ENCODE measurements at regions not wholly inside any gene's neighbourhood (a gene's known extent, or its start where the extent isn't known, plus 50 kb on each side); places are given as distances from the start of the nearest gene placed in this dataset.

DNA sequence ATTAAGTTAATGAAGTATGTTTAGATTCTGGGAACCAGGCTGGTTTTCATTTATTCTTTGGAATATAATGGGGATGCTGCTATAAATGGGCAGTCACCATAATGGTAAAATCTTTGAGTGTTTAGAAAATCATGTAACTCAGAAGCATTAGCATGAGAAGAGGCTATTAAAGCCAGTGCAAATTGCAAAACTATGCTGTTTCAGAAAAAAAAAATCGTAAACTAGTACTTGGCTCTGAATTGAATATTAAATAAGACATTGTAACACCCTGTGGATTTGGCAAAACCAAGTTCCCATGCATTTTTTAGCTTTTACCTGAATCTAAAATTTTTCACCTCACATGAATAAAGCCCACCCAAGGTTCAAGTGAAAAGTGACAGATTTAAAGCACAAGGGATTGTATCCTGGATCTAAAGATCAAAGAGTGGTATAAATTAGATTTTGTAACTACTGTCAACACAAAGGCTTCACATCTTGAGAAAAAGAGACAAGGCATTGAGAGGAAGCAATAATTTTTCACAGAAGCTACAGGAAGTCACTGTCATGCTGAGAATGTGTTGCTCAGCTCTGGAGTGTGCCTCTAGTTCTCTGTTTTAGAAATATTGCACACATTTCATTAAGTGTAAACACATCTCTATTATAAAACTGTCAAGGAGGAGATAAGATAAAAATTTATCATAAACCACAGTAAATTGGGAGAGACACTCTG lies 142.2 kb downstream of the ABCA8 start:
- no peak for ATAC-seq

DNA sequence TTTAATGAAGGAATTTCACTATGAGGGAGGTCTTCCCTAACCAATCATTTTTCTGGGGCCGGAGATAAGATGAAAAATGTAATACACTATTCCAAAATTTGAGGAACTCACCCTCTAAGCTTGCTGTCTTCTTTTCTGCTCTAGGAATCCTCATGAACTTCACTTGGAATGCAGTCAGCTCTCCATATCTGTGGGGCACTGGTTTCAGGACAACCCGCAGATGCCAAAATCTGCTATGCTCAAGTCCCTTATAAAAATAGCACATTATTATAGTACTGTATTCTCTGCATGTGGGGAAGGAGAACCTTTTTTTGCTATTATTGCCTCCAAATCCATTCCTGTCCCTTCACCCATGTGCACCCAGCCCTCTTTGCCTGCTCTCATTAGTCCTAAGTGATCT lies 146.0 kb downstream of the ABCA8 start:
- no peak for ATAC-seq

DNA sequence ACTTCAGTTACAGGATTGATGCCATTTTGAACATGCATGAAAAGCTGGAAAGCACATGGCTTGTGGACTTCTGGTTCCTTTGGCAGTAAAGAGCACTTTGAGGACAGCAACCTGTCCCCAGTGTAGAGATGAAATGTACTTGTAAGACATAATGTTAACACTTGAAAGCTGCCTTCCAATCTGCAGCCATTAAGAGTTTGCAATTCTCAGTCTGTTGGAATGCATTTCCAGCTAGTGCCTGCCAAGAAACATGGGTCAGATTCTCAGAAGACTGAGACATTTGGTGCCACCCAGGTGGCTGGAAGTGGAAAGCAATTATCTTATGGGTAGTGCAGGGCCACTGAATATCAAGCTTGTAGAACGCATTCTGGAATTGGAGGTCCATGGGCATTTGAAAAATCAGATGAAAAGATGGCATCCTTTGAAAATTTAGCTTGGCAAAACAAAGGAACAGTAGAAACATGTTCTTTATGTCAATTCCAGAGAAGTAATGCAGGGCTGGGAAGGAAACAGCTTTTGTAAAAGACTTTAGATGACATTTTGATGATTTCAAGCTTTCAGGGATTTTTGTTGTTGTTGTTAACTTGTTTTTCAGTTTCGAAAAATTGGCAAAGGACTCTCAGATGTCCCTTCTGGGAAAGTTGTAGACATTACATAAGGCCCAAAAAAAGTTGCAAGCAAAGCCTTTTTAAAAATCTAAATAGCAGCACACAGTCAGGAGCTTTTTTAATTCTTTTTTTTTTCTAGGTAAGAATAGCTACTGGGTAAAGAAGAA lies 147.0 kb downstream of the ABCA8 start:
- no peak for ATAC-seq

DNA sequence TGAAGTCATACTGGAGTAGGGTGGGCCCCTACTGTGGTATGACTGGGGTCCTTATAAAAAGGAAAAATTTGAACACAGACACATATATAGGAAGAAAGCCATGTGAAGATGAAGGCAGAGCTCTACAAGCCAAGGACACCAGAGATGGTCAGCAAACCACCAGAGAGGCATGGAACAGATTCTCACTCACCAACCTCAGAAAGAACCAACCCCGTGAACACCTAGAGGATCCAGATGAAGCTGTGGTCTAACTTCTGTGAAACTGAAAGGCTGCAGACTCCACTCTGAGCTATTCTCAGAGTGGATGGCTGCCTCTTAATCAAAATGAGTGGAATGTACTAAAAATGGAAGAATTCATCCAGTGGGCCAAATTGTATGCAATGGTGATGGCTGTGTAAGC lies 149.6 kb downstream of the ABCA8 start:
- no peak for ATAC-seq

DNA sequence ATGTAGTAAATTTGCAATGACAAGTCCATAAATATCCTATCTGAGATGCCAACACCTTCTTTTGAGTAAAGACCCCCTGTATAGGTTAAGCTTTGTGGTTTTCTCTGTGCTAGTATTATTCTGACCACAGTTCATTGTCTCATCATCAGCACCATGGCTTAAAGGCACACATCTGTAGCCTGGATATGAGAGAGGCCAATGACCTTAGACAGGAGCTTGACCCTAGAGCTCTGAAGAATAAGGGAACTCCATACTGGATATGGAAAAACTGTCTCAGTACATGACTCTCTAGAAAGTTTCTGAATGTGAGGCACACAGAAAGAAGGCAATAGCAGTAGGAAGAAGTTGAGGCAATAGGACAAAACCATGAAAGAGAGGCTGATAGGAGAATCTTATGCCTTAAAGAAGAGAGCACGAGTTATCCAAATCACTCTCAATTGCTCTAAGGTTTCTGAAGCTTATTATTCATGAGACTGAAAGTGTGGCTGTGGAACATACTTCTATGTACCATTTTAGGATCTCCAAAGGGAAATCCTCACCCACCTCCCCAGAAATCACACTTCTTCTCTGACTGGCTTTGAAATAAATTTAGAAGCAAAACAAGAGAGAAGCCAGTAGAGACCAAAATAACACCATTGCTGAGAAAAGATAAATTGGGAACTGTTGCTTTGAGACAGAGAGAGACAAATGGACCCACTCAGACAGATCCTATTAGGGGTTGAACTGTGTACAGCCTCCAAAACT lies 150.2 kb downstream of the ABCA8 start:
- no peak for ATAC-seq

DNA sequence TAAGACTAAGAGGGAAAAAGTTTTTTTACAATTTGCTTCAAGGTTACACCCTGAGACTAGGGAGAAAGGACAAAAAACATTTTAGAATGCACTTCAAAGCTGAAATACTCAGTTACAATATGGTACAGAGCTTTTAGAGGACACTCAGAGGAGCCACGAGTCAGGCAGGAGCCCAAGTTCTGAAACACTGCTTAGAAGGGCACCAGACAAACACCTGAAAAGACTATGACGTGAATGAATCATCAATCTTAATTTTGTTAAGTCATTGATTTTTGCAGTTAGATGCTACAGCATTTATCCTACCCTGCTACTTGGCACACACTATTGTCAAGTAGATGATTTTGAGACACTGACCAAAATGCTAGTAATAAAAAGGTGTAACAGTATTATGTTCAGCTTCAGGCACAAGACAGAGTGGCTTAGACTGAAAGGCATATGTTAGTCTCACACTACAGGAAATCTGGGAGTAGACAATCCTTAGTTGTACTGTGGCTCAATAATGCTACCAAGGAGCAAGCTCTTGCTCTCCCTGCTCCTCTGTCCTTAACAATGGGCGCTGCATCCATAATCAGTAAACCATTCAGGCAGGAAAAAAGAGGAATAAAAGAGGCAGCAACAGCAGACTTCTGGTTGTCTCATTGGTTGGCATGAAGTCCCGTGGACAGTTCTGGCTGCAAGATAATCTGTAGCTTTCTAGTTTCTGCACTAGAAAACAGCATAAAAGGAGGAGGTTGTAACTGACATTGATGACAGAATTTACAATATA lies 151.8 kb downstream of the ABCA8 start:
- no peak for ATAC-seq

DNA sequence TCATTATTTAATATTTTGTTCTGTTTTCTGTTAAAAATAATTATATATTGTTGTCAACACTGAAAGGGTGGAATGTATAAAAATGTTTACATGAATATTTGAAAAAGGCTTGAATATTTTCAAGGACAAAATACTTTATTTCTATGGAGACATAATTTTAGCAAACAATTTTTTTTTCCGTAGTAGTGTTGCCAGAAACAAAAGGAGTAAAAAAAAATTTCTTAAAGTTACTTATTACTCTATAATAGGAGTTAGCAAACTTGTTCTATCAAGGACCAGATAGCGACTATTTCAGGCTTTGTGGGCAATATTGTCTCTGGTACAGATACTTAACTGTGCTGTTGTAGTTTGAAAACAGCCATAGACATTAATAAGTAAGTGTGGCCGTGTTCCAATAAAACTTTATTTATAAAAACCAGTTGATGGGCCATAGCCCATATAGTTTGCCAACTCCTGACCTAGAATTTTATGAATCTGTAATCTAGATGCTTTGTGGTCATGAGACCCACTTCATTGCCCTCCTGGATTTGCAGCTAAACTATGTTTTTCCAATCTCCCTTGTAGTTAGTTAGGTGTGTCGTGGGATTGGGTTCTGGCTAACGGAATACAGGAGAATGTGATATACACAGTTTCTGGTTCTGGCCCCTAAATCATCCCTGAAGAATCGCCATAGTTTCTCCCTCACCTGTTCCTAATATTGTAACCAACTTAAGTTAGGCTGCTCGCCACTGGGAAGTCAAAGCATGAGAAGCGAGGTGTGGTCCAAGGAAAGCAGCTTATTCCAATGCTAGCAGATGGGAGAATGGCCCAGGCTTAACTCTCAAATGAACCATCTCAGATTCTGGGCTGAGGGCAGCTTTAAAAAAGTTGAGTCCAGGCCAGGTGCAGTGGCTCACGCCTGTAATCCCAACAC lies 153.6 kb downstream of the ABCA8 start:
- ATAC-seq: no peak

- ATAC-seq: no peak
Observed at GRCh38 chr17:68800751-68801150, 154.4 kb downstream of the ABCA8 start.

DNA sequence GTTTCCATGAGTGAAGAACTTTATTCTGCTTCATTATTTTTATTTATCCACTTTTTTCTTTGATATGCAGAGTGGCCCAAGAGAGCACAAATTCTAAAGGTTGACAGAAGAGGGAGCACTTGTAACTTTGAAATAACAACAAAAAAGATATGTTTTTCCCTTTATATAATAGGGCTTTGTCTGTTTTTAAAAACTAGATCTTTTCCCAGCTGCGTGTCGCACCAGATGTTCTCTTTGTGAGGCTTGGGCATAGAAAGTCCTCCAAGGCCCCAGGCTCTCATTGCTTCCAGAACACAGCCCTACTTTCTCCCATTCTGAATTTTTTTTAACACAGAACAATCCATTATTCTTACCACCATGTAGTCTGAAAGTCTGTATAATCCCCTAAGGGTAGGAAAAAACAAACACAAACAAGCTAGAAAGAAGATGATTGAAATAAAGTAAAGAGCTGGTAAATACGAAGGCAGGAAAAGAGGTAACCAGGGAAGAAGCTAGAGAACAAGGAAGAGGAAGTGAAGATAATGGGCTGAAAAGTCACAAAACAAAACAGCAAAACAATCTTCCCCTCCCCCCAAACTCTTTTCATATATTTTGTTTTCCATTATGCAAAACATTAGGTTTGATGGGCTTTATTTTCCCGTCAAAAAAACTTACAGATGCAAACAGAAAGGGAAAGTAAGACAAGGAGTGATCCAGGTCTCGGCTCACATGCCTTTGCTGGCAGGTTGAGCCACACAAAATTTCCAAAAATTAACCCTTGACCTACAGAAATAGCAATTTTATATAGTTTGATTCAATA lies 160.4 kb downstream of the ABCA8 start:
- no peak for ATAC-seq

DNA sequence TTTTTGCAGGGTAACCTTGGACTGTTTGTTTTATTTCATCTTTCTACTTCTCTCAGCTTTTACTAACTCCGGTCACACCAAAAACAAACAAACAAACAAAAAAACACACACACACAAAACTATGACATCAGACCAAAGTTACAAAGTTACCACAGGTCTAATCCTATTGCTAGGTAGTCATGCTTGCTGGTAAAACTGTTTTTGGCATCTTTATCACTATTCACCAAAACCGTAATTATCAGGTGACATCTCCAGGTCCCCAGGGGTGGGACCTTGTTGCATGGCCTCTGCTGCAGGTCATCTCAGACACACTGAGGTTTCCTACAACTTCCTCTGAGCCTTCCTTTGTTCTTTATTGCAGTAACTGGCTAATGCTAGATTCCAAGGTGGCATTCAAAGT lies 162.3 kb downstream of the ABCA8 start:
- ATAC-seq: no peak

DNA sequence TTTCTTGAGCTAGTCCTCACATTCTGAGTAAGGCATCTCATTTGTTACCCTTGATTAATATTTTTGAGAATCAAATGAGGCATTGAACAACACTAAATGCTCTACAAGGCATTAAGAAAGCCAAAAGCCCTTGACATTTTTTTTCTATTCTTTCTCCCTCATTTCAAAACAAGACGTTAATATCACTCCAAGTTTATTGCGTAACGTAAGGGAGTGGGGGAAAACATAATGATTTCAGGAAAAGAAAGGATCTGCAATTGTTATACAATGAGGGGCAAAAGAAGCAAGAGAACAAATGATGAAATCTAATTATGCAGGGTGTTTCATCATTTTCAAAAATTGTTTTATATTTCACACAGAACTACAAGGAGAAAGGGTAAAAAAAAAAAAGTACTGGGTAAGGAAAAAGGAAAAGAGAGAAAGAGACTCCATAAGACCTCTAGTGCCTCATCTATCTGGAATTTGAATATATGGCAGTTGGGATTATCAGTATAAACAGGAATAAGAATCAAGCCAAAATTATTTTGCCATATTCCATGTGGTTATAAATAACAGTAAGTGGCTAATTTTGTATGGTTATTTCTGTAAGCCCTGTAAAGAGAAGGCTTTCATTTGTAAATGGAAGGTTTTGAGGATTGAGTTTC lies 163.0 kb downstream of the ABCA8 start:
- no peak for ATAC-seq

DNA sequence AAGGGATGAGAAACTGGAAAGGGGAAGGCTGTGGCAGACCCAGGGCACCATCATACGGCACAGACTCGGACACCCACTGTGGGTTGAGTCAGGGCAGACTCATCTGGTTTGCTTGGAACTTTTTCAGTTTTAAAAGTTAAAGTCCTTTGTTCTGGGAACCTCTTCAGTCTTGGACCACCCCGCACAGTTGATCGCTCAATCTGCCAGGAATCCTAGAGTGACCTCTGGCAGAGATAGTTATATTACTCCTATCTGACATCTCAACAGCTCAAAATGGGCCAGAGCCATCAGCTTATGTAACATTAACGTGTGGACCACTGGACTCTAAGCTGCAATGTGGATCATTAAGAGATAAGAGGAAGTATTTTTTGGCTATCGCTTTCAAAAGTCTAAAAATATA lies 164.3 kb downstream of the ABCA8 start:
- ATAC-seq: no peak

DNA sequence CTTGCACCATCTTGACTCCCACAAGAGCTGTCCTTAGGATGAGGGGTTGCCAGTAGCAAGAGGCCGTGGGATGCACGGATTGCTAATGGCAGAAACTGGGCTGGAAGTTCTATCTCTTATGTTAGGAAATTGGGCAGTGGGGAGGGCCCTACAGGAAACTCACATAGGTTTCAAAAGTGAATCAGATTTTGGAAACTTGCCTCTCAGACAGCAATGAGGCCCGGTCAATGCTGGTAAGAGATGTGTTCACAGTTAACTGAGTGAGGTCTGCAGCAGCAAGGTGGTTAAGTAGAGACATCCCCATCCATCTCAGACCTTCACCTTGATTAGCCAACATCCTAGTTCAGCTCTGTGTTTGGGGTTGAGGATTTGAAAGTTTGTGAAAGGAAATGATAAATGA lies 164.7 kb downstream of the ABCA8 start:
- ATAC-seq: no peak

DNA sequence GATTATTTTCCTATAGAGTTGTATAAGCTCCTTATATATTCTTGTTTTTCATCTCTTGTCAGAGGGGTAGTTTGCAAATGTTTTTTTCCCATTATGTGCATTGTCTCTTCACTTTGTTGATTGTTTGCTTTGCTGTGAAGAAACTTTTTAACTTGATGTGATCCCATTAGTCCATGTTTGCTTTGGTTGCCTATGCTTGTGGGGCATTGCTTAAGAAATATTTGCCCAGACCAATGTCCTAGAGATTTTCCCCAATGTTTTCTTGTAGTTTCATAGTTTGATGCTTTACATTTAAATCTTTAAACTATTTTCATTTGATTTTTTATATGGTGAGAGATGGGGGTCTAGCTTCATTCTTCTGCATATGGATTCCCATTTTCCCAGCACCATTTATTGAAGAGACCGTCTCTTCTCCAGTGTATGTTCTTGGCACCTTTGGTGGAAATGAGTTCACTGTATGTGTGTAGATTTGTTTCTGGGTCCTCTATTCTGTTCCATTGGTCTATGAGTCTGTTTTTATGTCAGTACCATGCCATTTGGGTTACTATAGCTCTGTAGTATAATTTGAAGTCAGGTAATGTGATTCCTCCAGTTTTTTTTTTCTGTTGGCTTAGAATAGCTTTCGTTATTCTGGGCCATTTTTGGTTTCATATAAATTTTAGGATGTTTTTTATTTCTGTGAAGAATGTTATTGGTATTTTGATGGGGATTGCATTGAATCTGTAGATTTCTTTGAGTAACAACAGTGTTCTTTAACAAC lies 165.8 kb downstream of the ABCA8 start:
- no peak for ATAC-seq

GRCh38 chr17:68785565-68786486 lies 169.4 kb downstream of the ABCA8 start:
- no peak for ATAC-seq

DNA sequence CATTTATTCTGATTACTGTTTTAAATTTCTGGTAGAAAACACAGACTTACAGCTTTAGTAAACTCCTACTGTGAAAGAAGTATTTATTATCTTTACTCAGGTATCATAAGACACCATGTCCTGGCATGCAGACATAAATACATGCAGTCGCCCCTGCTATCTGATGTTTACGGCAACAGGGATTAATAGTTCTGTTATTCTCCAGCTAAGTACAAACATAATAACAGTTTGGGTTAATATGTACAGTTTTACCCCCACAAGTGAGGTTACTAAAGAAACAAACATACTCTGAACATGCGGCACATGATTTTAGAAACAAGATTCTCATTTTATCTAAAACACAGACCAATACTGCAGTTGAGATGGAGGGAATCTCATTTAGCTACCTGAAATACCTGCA lies 170.8 kb downstream of the ABCA8 start:
- ATAC-seq: no peak

DNA sequence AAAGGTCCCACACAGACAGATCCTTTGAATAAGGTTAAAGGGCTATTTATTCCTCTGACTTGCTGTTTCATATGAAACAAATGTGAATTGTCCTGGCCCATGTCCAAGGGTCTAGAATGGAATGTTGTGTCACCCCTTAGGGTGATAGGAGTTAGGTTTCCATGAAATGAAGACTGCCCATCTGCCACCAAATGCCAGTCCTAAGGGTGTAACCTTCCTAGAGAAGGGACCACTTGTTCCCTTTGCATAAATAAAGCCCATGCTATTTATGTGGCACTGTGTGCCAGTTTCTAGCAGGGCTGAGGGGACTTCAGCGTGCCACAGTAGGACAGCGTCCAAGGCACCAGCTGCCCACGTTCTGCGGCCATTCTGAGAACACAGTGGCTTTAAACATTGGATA lies 171.3 kb downstream of the ABCA8 start:
- no peak for ATAC-seq

- no peak for ATAC-seq
Observed at GRCh38 chr17:68782789-68783188, 172.4 kb downstream of the ABCA8 start.

DNA sequence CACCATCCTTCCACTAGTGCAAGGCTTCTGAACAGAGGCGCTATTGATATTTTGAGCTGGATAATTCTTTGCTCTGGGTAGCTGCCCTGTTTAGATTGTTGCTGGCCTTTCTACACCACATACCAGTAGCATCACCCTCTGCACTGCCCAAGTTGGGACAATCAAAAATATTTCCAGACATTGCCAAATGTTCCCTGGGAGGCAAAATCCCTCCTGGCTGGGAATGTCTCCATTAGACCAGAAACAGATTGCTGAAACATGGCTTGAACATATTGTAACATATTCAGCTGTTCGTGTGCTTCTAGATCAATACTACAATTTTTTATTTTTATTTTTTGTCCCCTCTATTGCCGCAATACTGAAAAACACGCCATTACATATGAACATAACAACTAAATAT lies 174.6 kb downstream of the ABCA8 start:
- ATAC-seq: no peak

Measured in activated CD4-positive, CD25-positive, alpha-beta regulatory T cell treated with anti-CD3 and anti-CD28 coated beads, Interleukin-2, amount 50 U/mL, for 24 hours (primary cell).